LHCN-M2 (cell line): ENCODE measurements at regions not wholly inside any gene's neighbourhood (a gene's known extent, or its start where the extent isn't known, plus 50 kb on each side); places are given as distances from the start of the nearest gene placed in this dataset.

Source experiments
- DNase-seq: peaks from one replicate; pipeline ENCODE4 v3.0.0-alpha.2; 2012; ENCODE audit warnings: low read depth

DNA sequence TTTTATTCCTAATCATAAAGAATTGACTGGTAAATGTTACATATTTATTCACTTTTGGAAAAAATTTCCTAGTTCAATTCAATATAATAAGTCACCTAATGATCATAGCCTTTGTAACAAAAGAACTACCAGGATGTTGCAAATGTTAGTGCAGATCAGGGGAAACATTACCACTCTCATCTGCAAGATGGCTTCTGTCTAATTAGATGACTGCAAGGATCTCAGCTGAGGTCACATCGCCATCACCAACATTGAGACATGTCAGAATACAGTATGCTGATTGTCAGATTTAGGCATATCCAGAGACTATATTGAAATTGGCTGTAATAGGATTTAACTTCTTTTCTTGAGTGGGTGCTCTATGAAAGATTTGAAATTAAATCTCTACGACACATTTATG is 431.4 kb upstream of the AGTR1 start:
- DNase-seq = no peak

DNA sequence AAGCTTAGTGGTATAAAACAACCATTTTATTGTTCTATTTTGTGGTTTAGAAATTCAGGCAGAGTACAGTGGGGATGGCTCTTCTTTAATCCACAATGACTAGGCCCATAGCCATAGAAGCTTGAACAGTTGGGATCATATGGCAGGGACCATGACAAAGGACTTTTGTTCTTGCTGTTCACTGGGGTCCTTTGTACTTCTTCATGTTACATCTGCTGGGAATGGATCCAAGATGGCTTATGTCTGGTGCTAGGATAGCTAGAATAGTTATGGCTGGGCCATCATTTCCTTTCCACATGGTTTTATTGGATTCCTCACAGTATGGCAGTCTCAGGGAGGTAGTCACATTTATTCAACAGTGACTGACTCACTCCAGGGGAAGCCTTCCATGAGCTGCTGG is 427.9 kb upstream of the AGTR1 start:
- peak; percentile 21 for DNase-seq

GRCh38 chr3:148280623-148281242 is 417.0 kb upstream of the AGTR1 start:
- DNase-seq = no peak

DNA sequence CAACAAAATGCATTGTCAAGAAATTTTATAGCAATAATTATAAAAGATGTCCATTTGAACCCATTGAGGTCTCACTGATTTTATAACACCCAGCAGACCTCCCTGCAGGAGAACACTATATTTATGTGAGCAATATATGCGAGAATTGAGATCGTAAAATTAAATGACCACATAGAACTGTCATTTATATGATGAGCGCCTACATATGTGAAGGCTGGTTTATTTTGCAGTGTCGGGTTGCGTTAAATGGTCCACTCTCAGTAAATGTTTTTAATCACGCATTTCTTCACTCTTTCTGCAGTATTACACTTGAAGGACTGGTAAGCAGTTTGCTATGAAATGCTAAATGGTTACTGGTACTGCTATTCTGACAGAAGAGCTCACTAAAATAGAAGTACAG is 408.5 kb upstream of the AGTR1 start:
- DNase-seq = no peak

DNA sequence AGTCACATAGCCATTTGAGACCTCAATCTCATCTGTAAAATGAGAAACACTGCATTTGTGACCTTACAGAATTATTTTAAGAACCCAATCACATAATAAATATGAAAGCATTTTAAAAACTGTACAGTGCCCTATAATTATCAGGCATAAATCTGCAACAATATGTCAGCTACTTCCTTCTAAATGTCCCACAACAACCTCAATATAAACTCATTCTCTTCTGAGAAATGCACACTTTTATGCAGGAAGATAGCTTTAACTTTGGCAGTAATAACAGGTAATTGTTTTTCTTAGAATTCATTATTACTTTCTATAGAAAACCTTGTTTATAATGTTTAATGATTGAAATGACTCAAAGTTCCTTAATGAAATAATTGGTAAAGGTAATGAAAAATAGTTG is 400.7 kb upstream of the AGTR1 start:
- DNase-seq = no peak

DNA sequence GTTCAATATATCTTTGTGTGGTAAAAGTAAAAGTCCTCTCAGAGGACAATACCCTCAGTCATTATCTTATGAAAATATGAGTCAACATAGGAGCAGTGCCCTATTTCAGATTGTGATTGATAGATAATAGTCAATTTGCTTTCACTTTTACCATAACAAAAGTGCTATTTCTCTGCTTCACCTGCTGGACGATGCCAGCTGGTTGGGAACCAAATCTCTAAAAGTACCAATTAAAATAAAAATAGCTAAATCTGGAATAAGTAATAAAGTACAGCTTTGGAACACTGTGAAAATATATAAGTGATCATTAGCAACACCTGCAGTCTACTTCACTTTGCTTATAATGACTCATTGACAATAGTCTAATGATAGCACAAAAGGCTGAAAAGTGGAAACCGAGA is 390.3 kb upstream of the AGTR1 start:
- DNase-seq = no peak

DNA sequence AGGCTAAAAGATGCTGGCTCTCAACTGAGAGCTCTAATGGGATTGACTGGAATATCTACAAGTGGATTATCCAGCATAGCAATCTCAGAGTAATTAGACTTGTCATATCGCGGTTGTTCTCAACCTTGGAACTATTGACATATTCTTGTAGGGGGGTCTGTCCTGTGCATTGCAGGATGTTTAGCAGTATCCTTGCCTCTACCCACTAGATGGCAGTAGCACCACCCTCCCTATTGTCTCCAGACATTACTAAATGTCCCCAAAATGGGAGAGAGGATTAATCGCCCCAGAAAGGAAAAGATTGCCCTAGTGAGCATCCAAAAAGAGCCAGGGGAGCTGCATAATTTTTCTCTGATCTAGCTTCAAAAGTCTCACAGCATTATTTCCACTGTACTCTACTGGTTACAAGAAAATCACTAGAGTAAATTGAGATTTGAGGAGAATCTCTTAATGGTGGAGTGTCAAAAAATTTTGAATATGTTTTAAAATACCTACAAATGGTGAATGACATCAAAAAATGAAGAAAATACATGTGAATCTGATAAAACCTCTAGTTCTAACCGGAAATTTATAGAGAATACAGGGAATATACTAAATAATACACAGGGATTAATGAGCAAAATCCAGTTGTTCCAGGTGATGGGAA is 388.2 kb upstream of the AGTR1 start:
- DNase-seq = peak; percentile 69

DNA sequence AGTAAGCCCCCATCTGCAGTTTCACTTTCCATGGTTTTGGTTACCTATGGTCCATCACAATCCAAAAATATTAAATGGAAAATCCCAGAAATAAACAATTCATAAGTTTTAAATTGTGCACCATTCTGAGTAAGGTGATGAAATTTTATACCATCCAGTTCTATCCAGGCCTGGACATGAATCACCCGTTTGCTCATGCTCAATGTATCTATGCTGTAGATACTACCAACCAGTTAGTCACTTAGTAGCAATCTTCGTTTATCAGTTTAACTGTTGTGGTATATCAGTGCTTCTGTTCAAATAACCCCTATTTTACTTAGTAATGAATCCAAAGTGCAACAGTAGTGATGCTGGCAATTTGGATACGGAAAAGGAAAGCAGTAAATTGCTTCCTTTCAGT is 381.9 kb upstream of the AGTR1 start:
- DNase-seq = no peak

GRCh38 chr3:148318240-148318639 is 379.5 kb upstream of the AGTR1 start:
- peak; percentile 25 for DNase-seq

DNA sequence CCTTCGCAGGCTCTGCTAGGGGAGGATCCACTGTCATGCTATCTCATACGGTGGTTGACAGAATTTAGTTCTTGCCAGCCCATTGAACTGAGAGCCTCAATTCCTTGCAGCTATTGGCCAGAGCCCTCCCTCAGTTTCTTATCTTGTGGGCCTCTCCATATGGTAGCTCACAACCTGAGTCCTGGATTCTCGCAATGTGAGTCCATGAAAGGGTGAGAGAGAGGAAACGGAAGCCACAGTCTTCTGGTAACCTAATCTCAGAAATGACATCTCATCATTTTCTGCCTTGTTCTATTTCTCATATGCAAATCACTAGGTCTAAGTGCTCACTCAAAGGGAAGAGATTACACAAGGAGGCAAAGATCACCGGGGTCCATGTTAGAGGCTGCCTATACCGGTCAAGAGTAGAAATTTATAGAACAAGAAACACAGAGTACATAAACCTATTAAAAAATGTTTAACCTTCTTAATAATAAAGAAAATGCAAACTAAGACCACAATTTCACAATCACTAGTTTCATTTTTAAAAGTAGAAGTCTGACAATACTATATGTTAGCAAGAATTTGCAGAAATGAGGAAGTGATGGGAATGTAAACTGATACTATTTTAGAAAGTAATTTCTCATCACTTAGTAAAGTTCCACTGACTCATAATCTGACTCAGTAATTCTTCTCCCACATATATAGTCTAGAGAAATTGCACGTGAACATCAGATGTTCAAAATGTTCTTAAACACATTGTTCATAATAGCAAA is 378.4 kb upstream of the AGTR1 start:
- DNase-seq = peak; percentile 82

GRCh38 chr3:148319960-148320359 is 377.7 kb upstream of the AGTR1 start:
- no peak for DNase-seq

DNA sequence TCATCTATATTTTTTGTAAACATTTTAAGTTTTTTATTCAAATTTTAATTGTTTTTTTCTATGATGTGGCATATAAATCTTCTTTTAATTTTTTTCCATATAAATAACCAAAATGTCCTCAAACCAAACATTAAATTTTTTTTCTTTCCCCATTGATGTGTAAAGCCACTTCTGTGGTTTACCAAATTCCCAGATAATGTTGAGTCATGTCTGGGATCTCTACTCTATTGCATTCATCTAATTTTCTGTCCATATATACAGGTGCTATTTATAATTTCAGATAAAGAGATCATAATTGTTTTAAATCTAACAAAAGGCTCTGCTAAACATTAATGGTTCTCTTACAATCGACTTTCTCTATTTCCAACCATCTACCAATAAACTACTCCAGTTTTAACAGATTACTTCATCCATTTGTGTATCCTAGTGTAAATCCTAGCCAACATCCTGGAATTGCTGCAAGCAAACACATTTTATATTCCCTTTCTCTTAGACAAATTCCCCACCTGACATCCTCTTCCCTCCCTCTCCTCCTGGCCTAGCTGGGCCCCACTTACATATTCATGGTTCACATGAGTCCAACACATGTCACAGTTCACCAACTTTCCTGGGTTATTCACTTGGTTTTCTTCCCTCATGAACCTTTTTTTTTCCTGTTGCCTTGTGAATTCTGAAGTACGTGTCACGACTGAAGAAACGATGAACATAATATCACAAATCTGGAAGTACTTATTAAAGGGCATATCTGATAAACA is 368.0 kb upstream of the AGTR1 start:
- peak; percentile 39 for DNase-seq

DNA sequence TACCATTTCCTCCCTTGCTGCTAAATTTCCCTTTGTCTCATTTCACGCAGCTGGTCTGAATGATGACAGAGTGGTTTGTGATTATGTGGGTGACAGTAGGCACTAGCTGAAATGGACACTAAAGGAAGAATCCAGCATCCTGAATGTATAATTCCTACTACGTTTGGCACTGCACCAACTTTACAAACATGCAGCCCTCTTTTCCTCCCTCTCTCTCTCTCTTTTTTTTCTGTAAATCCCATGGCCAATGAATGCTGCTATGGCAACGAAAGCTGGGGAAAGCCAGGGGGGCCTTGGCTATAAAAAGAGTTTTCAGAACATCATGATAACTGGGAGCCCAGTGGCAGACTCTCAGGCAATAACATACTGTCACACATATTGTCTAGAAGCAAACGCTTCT is 367.2 kb upstream of the AGTR1 start:
- DNase-seq = no peak

- DNase-seq = no peak
Observed at GRCh38 chr3:148331081-148331846, 366.4 kb upstream of the AGTR1 start.

GRCh38 chr3:148332509-148332908 is 365.2 kb upstream of the AGTR1 start:
- DNase-seq = no peak

DNA sequence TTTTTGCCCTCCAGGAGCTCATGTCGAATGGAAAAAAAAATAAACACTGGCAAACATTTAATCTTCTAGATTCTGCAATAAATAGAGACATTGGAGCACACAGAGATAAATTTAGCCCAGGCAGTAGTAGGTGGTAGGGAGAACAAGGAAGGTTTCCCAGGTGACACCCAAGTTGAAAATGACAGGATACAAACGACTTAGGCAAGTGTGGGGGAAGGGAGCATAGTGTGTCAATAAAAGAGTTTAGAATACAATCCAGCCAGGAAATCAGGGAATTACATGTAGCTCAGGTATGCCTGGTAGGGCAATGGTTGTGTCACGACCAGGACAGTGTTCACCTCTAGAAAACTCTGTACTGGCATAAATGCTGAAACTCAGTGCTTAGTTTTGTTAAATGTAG is 364.6 kb upstream of the AGTR1 start:
- DNase-seq = no peak

- DNase-seq = no peak
Observed at GRCh38 chr3:148335612-148336011, 362.1 kb upstream of the AGTR1 start.

- no peak for DNase-seq
Observed at GRCh38 chr3:148343416-148343815, 354.3 kb upstream of the AGTR1 start.

DNA sequence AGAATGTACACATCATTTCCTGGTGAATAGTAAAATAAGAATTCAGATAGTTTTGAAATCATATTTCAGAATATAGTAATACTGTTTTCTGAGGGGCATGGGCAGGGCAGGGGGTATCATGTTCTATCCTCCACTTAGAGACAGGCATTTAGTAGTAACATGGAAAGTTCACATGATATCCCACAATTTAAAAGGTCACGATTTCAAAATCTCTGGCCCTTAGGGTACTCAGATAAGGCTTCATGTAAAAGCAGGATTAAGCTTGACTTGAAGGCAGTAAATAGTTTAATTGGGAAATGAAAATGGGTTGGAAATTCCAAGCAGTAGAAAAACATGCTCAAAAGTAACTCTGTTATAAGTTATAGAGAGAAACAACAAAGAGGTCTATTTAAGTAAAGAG is 353.2 kb upstream of the AGTR1 start:
- DNase-seq = no peak

GRCh38 chr3:148360051-148360450 is 337.7 kb upstream of the AGTR1 start:
- DNase-seq = peak; percentile 43

- peak; percentile 46 for DNase-seq
Observed at GRCh38 chr3:148366743-148367410, 330.8 kb upstream of the AGTR1 start.
